Ascending aorta (tissue), 2 donors: ENCODE measurements at regions not wholly inside any gene's neighbourhood (a gene's known extent, or its start where the extent isn't known, plus 50 kb on each side); places are given as distances from the start of the nearest gene placed in this dataset.
A peak's percentile ranks its signal among the peaks of the same experiment; 100 is the strongest.

Source experiments
- DNase-seq, 2 donors: peaks; one replicate each; pipeline ENCODE4 v3.0.0-alpha.2; 2019; ENCODE audit warnings: low spot score in 2 of 2
- H3K27ac ChIP-seq, 2 donors: fragments of 200-600 bp; sonication (generic); one replicate each; pipeline ENCODE4 v1.5.1; 2016 to 2017; ENCODE audit warnings: mild to moderate bottlenecking in 1 of 2
- H3K27me3 ChIP-seq: fragments of 200-600 bp; sonication (generic); one replicate; pipeline ENCODE4 v1.5.1; 2017
- H3K36me3 ChIP-seq, 2 donors: fragments of 200-600 bp; sonication (generic); one replicate each; pipeline ENCODE4 v1.5.1; 2016
- H3K4me1 ChIP-seq, 2 donors: fragments of 200-600 bp; sonication (generic); one replicate each; pipeline ENCODE4 v1.5.1; 2016 to 2017; ENCODE audit warnings: mild to moderate bottlenecking in 1 of 2
- H3K4me3 ChIP-seq, 2 donors: fragments of 200-600 bp; sonication (generic); one replicate each; pipeline ENCODE4 v1.5.1; 2016 to 2017; ENCODE audit warnings: mild to moderate bottlenecking in 1 of 2
- H3K9me3 ChIP-seq, 2 donors: fragments of 200-600 bp; sonication (generic); one replicate each; pipeline ENCODE4 v1.5.1; 2016
- intact Hi-C: fragments of 100-400 bp; cut with DNase I; formaldehyde crosslinking; loops from one replicate; pipeline ENCODE4 v1.15.1; 2023
- TF ChIP-seq, protein P1 (sequence below), 3 experiments: fragments of 200-600 bp in 2 of 3; fragments of 450-650 bp in 1 of 3; sonication (generic) in 2 of 3; IDR thresholded peaks; one replicate each; pipeline ENCODE4 v1.5.1; 2016 to 2019; ENCODE audit warnings: antibody characterized with exemption in 3 of 3, mild to moderate bottlenecking in 1 of 3, moderate library complexity in 1 of 3

DNA sequence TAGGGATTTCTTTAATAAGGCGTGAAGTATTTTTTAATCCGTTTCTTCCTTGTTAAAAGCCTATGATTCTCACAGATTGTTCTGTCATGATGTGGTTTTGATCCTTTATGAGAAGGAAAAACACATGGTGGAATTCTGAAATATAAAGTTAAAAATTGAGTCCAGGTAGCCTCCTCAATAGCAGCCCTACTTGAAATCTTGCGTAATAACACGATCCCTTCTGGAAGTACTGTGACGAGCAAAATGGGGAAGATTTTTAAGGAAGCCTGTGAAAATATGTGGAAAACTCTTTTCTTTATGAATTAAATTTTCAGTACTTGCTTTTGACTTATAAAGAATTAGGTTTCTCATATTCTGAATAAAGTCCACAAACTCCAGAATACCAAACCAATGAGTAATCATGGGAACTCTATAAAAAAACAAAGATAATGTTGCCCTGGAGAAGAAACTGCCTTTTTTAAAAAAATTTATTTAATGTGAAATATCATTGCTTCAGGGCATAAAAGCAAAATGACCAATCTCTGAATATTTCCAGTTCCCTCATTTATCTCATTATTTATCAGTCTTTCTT, 476.4 kb upstream of the ZEB2 start:
- no peaks in the 10 kb centered on the region for H3K27me3 ChIP-seq
- H3K9me3 ChIP-seq, result no peaks in the 10 kb centered on the region
- TF ChIP-seq, protein P1, sequence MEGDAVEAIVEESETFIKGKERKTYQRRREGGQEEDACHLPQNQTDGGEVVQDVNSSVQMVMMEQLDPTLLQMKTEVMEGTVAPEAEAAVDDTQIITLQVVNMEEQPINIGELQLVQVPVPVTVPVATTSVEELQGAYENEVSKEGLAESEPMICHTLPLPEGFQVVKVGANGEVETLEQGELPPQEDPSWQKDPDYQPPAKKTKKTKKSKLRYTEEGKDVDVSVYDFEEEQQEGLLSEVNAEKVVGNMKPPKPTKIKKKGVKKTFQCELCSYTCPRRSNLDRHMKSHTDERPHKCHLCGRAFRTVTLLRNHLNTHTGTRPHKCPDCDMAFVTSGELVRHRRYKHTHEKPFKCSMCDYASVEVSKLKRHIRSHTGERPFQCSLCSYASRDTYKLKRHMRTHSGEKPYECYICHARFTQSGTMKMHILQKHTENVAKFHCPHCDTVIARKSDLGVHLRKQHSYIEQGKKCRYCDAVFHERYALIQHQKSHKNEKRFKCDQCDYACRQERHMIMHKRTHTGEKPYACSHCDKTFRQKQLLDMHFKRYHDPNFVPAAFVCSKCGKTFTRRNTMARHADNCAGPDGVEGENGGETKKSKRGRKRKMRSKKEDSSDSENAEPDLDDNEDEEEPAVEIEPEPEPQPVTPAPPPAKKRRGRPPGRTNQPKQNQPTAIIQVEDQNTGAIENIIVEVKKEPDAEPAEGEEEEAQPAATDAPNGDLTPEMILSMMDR (IDR thresholded peaks at IDR 0.05), result no peak
- no peak overlapping the region for H3K4me3 ChIP-seq
- peaks cover 0 to 17% of the 10 kb centered on the region in 2 donors for H3K4me1 ChIP-seq
- H3K27ac ChIP-seq, result peak overlapping the region; percentile 12 to 58
- no peak for DNase-seq
- no peaks in the 10 kb centered on the region for H3K36me3 ChIP-seq
- intact Hi-C loops, result loop anchor here (5.0 kb wide), 2 partner anchors 54 to 474 kb away; partner anchors contain the start of gene ZEB2

DNA sequence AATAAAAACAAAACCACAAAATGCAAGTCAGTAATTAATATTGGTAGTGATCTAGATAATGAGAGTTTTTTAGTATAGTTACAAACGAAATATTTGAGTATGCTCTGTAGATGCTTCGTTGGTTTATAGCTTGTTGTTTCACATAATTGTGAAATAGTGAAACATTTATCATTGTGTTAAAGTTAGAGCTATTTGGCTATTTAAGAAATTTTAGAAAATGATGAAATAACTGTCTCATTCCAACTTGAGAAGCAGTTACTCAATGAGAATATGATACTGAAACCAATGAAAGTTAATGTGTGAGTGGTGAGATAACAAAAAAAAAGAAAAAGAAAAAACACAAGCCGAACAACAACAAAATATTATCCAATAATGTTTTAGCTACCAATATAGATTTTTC, 475.6 kb upstream of the ZEB2 start:
- peak overlapping the region in 1 of 2 donors; percentile 58 for H3K27ac ChIP-seq
- peaks cover 0 to 17% of the 10 kb centered on the region in 2 donors for H3K4me1 ChIP-seq
- no peak overlapping the region for H3K4me3 ChIP-seq
- DNase-seq, result no peak
- TF ChIP-seq, protein P1 (IDR thresholded peaks at IDR 0.05), result no peak
- H3K27me3 ChIP-seq, result no peaks in the 10 kb centered on the region
- no peaks in the 10 kb centered on the region for H3K36me3 ChIP-seq
- no peaks in the 10 kb centered on the region for H3K9me3 ChIP-seq
- intact Hi-C loops, result loop anchor here (5.0 kb wide), 2 partner anchors 53 to 473 kb away; partner anchors contain the start of gene ZEB2

DNA sequence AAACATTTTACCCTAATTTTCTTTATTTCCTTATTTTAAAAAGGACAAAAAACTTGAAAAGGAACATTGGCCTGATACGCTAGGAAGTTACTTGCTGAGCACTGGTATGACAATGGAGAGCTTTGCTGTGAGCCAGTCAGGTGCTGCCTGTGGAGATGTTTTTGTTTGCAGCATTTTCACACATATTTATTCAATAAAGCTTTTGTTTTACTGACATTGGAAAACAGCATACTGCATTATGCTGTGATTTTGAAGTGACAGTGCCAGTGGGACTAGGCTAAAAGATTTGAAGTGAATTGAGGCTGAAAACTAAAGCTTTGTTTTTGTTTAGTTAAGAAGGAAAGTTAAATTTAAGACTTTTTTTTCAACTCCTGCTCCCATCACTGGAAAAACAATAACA, 470.7 kb upstream of the ZEB2 start:
- Histone ChIP-seq H3K9me3 (no peaks in the 10 kb centered on the region), H3K4me3 (no peak overlapping the region), H3K27ac (no peak overlapping the region), H3K27me3 (no peaks in the 10 kb centered on the region), H3K4me1 (peaks cover 0 to under 1% of the 10 kb centered on the region in 2 donors), H3K36me3 (no peaks in the 10 kb centered on the region)
- intact Hi-C loops, result no loop called here
- TF ChIP-seq, protein P1 (IDR thresholded peaks at IDR 0.05), result no peak
- DNase-seq, result no peak

DNA sequence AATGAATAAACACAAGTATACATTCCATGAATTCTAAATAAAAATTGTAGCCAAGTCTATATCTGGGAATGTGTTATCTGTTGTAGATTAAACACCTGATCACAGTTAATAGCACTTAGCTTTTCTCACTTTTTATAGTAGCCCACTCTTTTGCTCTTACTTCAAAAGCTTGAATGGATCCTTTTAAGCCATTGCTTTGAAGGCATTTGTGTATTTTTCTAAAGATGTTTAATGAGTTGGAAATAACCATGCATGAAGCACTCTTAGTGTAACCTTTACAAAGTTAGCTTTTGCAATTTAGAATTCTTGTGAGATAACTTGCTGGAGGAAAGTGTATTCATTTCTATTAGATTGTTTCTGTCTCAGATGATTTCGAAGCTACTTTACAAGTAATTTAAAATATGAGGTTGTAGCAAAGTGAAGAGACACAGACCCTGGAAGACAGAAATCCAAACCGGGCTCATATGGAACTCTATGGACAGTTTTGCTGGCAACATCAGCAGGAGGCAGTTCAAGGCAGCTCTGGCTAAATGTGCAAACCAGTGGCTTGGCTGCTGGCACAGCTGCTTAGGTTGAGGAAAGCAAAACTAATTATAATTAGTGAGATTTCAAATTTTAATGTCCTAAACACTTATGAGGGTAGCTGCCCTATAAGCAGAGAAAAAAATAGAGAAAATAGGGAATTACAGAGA, 469.8 kb upstream of the ZEB2 start:
- no peaks in the 10 kb centered on the region for H3K36me3 ChIP-seq
- TF ChIP-seq, protein P1 (IDR thresholded peaks at IDR 0.05), result no peak
- intact Hi-C loops, result no loop called here
- H3K4me3 ChIP-seq, result no peak overlapping the region
- no peak for DNase-seq
- H3K9me3 ChIP-seq, result no peaks in the 10 kb centered on the region
- no peaks in the 10 kb centered on the region for H3K27me3 ChIP-seq
- no peak overlapping the region for H3K27ac ChIP-seq
- no peaks in the 10 kb centered on the region for H3K4me1 ChIP-seq

DNA sequence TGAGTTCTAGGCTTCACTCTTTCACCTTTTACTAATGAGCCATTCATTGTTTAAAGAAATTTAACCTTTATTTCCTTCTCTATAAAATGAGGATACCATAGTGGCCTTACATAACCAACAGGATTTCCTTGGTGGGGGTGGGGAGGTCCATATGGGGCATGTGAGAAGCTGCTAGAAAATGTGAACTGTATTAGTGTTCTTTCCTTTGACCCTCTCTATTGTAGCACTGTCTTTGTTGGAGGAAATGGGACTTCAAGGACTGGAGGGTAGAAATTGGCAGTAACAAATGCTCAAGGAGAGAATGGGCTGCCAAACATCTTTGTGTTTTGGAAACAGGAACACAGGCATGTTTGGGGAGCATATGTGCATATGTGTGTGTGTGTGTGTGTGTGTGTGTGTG, 468.7 kb upstream of the ZEB2 start:
- Histone ChIP-seq H3K27ac (no peak overlapping the region), H3K36me3 (no peaks in the 10 kb centered on the region), H3K9me3 (no peaks in the 10 kb centered on the region), H3K4me1 (no peaks in the 10 kb centered on the region), H3K4me3 (no peak overlapping the region), H3K27me3 (no peaks in the 10 kb centered on the region)
- intact Hi-C loops, result no loop called here
- TF ChIP-seq, protein P1 (IDR thresholded peaks at IDR 0.05), result no peak
- no peak for DNase-seq
